Endothelial cell of umbilical vein (primary cell): ENCODE measurements at regions not wholly inside any gene's neighbourhood (a gene's known extent, or its start where the extent isn't known, plus 50 kb on each side); places are given as distances from the start of the nearest gene placed in this dataset.

Experiments used
- EZH2 ChIP-seq: IDR thresholded peaks from 2 replicates; pipeline ENCODE4 v1.6.1; 2012; ENCODE audit warnings: borderline replicate concordance, low read depth, mild to moderate bottlenecking, moderate library complexity, low read length, inconsistent platforms; ENCODE audit not compliant: severe bottlenecking
- MYC ChIP-seq: IDR thresholded peaks from one replicate; pipeline ENCODE4 v1.6.1; 2011; ENCODE audit warnings: mild to moderate bottlenecking, low read depth, low read length
- POLR2A ChIP-seq: IDR thresholded peaks from 2 replicates; pipeline ENCODE4 v1.6.1; 2012; ENCODE audit warnings: low read depth, mild to moderate bottlenecking, control low read depth, low read length
- POLR2AphosphoS5 ChIP-seq: IDR thresholded peaks from 2 replicates; pipeline ENCODE4 v1.6.1; 2012; ENCODE audit warnings: low read depth, mild to moderate bottlenecking, control low read depth, low read length, moderate library complexity; ENCODE audit not compliant: insufficient read depth
- TF ChIP-seq, protein P1 (sequence below), 2 donors: IDR thresholded peaks; 1 replicate in 1 of 2; 2 replicates in 1 of 2; pipeline ENCODE4 v1.5.1; 2011; ENCODE audit warnings: low read length in 2 of 2, mild to moderate bottlenecking in 2 of 2, moderate library complexity in 2 of 2, control low read depth in 1 of 2, inconsistent platforms in 1 of 2, low read depth in 1 of 2; ENCODE audit not compliant: insufficient read depth in 1 of 2; ENCODE audit errors: extremely low read depth in 1 of 2
- TF ChIP-seq, protein P2 (sequence below): IDR thresholded peaks from 2 replicates; pipeline ENCODE4 v1.6.1; 2011; ENCODE audit not compliant: insufficient read depth, insufficient read length

DNA sequence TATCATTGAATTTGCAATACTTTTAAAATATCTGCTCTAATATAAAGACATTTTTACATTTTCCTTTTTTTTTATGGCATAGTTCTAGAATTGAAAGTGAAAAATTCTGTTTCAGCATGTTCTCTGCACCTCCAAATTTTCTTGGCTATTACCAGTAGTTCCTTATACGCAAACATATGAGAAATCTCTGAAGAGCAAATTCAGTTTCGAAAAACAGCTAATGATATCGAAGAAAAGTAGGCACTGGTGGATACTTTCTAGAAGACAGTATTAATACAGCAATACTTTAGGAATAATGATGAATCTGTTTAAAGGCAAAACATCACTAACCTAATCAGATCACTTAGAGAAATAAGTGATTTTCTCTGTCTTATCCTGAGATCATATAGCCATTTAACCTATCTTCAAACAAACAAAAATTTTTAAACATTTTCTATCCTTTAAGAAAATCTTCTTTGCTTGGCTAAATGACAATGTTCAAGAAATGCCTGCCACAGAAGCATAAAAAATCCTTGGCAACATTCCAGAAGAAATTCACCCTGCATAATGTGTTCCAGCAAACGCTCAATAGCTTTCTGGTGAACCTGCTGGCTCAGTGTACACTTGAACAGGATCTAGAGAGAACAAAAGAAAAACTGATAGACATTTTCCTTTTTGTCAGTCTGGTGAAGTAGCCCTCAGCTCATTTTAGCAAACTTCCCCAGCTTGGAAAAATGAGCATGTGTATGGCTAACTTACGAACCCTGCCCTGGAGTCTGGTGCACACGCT is 51.2 kb upstream of the KLF3 start:
- TF ChIP-seq, protein P1, sequence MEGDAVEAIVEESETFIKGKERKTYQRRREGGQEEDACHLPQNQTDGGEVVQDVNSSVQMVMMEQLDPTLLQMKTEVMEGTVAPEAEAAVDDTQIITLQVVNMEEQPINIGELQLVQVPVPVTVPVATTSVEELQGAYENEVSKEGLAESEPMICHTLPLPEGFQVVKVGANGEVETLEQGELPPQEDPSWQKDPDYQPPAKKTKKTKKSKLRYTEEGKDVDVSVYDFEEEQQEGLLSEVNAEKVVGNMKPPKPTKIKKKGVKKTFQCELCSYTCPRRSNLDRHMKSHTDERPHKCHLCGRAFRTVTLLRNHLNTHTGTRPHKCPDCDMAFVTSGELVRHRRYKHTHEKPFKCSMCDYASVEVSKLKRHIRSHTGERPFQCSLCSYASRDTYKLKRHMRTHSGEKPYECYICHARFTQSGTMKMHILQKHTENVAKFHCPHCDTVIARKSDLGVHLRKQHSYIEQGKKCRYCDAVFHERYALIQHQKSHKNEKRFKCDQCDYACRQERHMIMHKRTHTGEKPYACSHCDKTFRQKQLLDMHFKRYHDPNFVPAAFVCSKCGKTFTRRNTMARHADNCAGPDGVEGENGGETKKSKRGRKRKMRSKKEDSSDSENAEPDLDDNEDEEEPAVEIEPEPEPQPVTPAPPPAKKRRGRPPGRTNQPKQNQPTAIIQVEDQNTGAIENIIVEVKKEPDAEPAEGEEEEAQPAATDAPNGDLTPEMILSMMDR (IDR thresholded peaks at IDR 0.05; ENCODE audit: extremely low read depth in 1 of 2, insufficient read depth in 1 of 2, low read depth in 1 of 2, low read length in 2 of 2), result no peak
- TF ChIP-seq POLR2A (no peak), EZH2 (no peak), MYC (no peak), POLR2AphosphoS5 (no peak)
- TF ChIP-seq, protein P2, sequence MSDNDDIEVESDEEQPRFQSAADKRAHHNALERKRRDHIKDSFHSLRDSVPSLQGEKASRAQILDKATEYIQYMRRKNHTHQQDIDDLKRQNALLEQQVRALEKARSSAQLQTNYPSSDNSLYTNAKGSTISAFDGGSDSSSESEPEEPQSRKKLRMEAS, result no peak
